Loucy (cell line): ENCODE measurements at regions not wholly inside any gene's neighbourhood (a gene's known extent, or its start where the extent isn't known, plus 50 kb on each side); places are given as distances from the start of the nearest gene placed in this dataset.

ENCODE experiments used
- H2AFZ ChIP-seq: fragments of 200-600 bp; sonication (generic); 2 replicates; pipeline ENCODE4 v1.6.0; 2016; ENCODE audit warnings: antibody characterized with exemption, mild to moderate bottlenecking, low read length, moderate library complexity
- H3F3A ChIP-seq: fragments of 200-600 bp; 2 replicates; pipeline ENCODE4 v1.6.0; 2016; ENCODE audit warnings: antibody characterized with exemption, low read depth, mild to moderate bottlenecking
- H3K27me3 ChIP-seq: fragments of 200-600 bp; sonication (generic); 2 replicates; pipeline ENCODE4 v1.6.1; 2014; ENCODE audit warnings: low read length, mild to moderate bottlenecking; ENCODE audit not compliant: insufficient read depth, poor library complexity, severe bottlenecking
- H3K36me3 ChIP-seq: fragments of 200-600 bp; sonication (generic); 2 replicates; pipeline ENCODE4 v1.6.1; 2016; ENCODE audit warnings: low read length; ENCODE audit not compliant: insufficient read depth
- H3K4me1 ChIP-seq: fragments of 200-600 bp; sonication (generic); 2 replicates; pipeline ENCODE4 v1.5.1; 2014; ENCODE audit warnings: low read length, mild to moderate bottlenecking; ENCODE audit not compliant: insufficient read depth, poor library complexity, severe bottlenecking
- H3K4me2 ChIP-seq: fragments of 200-600 bp; sonication (generic); 2 replicates; pipeline ENCODE4 v1.6.0; 2014; ENCODE audit warnings: antibody characterized with exemption, low read length, low read depth, mild to moderate bottlenecking; ENCODE audit not compliant: poor library complexity, severe bottlenecking
- H3K4me3 ChIP-seq: fragments of 200-600 bp; sonication (generic); 2 replicates; pipeline ENCODE4 v1.5.1; 2014; ENCODE audit warnings: low read length, mild to moderate bottlenecking, mixed read lengths; ENCODE audit not compliant: poor library complexity, severe bottlenecking
- H3K79me2 ChIP-seq: fragments of 200-600 bp; sonication (generic); 2 replicates; pipeline ENCODE4 v1.6.1; 2014; ENCODE audit warnings: low read length; ENCODE audit not compliant: insufficient read depth
- H3K9ac ChIP-seq: fragments of 200-600 bp; sonication (generic); 2 replicates; pipeline ENCODE4 v1.6.0; 2014; ENCODE audit warnings: mild to moderate bottlenecking, low read depth, low read length, moderate library complexity; ENCODE audit not compliant: poor library complexity, severe bottlenecking
- H3K9me2 ChIP-seq: fragments of 200-600 bp; sonication (generic); replicated peaks from 2 replicates; pipeline ENCODE4 v1.6.1; 2016; ENCODE audit warnings: low read depth, low read length, mixed read lengths
- H3K9me3 ChIP-seq: fragments of 200-600 bp; sonication (generic); 2 replicates; pipeline ENCODE4 v1.6.1; 2014; ENCODE audit warnings: mild to moderate bottlenecking, antibody characterized with exemption, low read length, low read depth; ENCODE audit not compliant: insufficient read depth
- H4K20me1 ChIP-seq: fragments of 200-600 bp; sonication (generic); 2 replicates; pipeline ENCODE4 v1.6.0; 2014; ENCODE audit warnings: antibody characterized with exemption, low read length, mild to moderate bottlenecking; ENCODE audit not compliant: insufficient read depth, poor library complexity, severe bottlenecking
- CTCF ChIP-seq: fragments of 200-600 bp; sonication (generic); conservative IDR thresholded peaks from 2 replicates; pipeline ENCODE4 v1.5.1; 2014; ENCODE audit warnings: mild to moderate bottlenecking, antibody characterized with exemption, low read length
- EZH2phosphoT487 ChIP-seq: fragments of 200-600 bp; IDR thresholded peaks from 2 replicates; pipeline ENCODE4 v1.6.1; 2018; ENCODE audit warnings: antibody characterized with exemption, mild to moderate bottlenecking, moderate library complexity, borderline replicate concordance

DNA sequence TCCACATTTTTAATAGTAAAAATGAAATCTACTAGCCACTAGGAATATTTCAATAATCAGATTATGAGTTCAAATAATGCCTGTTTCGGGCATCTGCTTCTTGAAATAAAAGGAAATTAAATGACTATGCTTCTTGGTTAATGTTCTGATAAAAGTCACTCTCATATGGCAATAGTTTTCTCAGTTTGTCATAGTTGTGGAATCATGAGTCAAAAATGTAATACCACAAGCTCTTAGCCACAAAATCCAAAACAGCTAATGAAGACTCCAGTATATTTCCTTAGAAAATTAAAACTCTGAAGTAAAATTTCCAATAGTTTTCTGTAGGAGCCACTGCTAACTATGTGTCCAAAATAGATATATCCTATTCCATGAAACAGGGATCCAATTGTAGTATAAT, 676.3 kb upstream of the CDH8 start:
- H3K4me3 ChIP-seq: no peak overlapping the region
- H4K20me1 ChIP-seq: no peaks in the 10 kb centered on the region
- no peaks in the 10 kb centered on the region for H3K36me3 ChIP-seq
- H3K9me2 ChIP-seq: no peaks in the 10 kb centered on the region
- TF ChIP-seq EZH2phosphoT487 (no peak), CTCF (no peak)
- H3K4me2 ChIP-seq: no peak overlapping the region
- no peaks in the 10 kb centered on the region for H3K27me3 ChIP-seq
- H3K79me2 ChIP-seq: no peaks in the 10 kb centered on the region
- H3K4me1 ChIP-seq: no peaks in the 10 kb centered on the region
- no peak overlapping the region for H3K9ac ChIP-seq
- no peaks in the 10 kb centered on the region for H3F3A ChIP-seq
- no peaks in the 10 kb centered on the region for H3K9me3 ChIP-seq
- H2AFZ ChIP-seq: no peak overlapping the region

- Histone ChIP-seq H3K9me2 (no peaks in the 10 kb centered on the region), H3K27me3 (no peaks in the 10 kb centered on the region), H3K4me3 (no peak overlapping the region), H3K4me2 (no peak overlapping the region), H3F3A (no peaks in the 10 kb centered on the region), H3K9me3 (no peaks in the 10 kb centered on the region), H3K79me2 (no peaks in the 10 kb centered on the region), H2AFZ (no peak overlapping the region), H3K36me3 (no peaks in the 10 kb centered on the region), H4K20me1 (no peaks in the 10 kb centered on the region), H3K4me1 (no peaks in the 10 kb centered on the region), H3K9ac (no peak overlapping the region)
- TF ChIP-seq EZH2phosphoT487: no peak
- TF ChIP-seq CTCF: no peak
Observed at GRCh38 chr16:62711797-62712196, 675.6 kb upstream of the CDH8 start.

DNA sequence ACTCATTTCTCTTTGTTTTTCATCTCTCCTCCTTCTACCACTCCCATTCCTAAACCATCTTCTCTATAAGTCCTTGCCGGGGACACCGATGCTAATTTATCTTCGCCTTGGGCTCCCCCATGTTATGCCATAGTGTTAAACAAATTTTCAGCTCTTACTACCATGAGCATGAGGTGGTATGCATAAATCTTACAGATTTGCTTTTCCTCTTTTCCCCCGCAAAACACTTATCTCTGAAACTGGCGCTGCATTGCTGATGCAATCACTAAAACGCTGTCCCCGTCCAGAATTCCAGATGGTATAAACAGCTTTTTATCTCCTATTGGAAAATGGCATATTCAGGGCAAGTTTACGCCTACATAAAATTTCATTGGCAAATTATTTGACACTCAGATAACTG, 673.6 kb upstream of the CDH8 start:
- no peak overlapping the region for H3K9ac ChIP-seq
- no peaks in the 10 kb centered on the region for H3K9me3 ChIP-seq
- H3F3A ChIP-seq: no peaks in the 10 kb centered on the region
- H3K4me2 ChIP-seq: no peak overlapping the region
- no peak for TF ChIP-seq CTCF
- no peak for TF ChIP-seq EZH2phosphoT487
- no peaks in the 10 kb centered on the region for H4K20me1 ChIP-seq
- H2AFZ ChIP-seq: no peak overlapping the region
- no peaks in the 10 kb centered on the region for H3K36me3 ChIP-seq
- H3K27me3 ChIP-seq: no peaks in the 10 kb centered on the region
- H3K9me2 ChIP-seq: no peaks in the 10 kb centered on the region
- H3K79me2 ChIP-seq: no peaks in the 10 kb centered on the region
- no peak overlapping the region for H3K4me3 ChIP-seq
- H3K4me1 ChIP-seq: no peaks in the 10 kb centered on the region
